NCI-H2107 (cell line): ENCODE measurements at regions not wholly inside any gene's neighbourhood (a gene's known extent, or its start where the extent isn't known, plus 50 kb on each side); places are given as distances from the start of the nearest gene placed in this dataset.
"Not testable (repeated sequence)": the region's sequence is repeated elsewhere in the genome, so short reads cannot be mapped to it uniquely, and the experiment has no call there.

ENCODE experiments used
- DNase-seq: peaks from one replicate; lab custom pipeline; 2025; lab: John Stamatoyannopoulos, UW

GRCh38 chrX:120753413-120754251 is 122.0 kb downstream of the CT47B1 start:
- no peak for DNase-seq

- DNase-seq: no peak
Observed at GRCh38 chrX:120752431-120753082, 122.7 kb upstream of the C1GALT1C1 start.

GRCh38 chrX:120751683-120752082 is 121.8 kb upstream of the C1GALT1C1 start:
- no peak for DNase-seq

- no peak for DNase-seq
Observed at GRCh38 chrX:120750381-120750780, 120.5 kb upstream of the C1GALT1C1 start.

- DNase-seq: no peak
Observed at GRCh38 chrX:120749141-120749846, 119.4 kb upstream of the C1GALT1C1 start.

GRCh38 chrX:120746153-120746552 is 116.3 kb upstream of the C1GALT1C1 start:
- no peak for DNase-seq

GRCh38 chrX:120742946-120743665 is 113.3 kb upstream of the C1GALT1C1 start:
- DNase-seq: no peak

- DNase-seq: no peak
Observed at GRCh38 chrX:120741452-120741851, 111.6 kb upstream of the C1GALT1C1 start.

- no peak for DNase-seq
Observed at GRCh38 chrX:120740072-120740471, 110.2 kb upstream of the C1GALT1C1 start.

GRCh38 chrX:120739300-120739699 is 109.4 kb upstream of the C1GALT1C1 start:
- no peak for DNase-seq

GRCh38 chrX:120736989-120737388 is 107.1 kb upstream of the C1GALT1C1 start:
- DNase-seq: no peak

GRCh38 chrX:120735966-120736365 is 106.1 kb upstream of the C1GALT1C1 start:
- DNase-seq: no peak

GRCh38 chrX:120732879-120733278 is 103.0 kb upstream of the C1GALT1C1 start:
- DNase-seq: no peak

GRCh38 chrX:120732461-120732860 is 102.6 kb upstream of the C1GALT1C1 start:
- no peak for DNase-seq

- no peak for DNase-seq
Observed at GRCh38 chrX:120731386-120731785, 101.5 kb upstream of the C1GALT1C1 start.

- not testable (repeated sequence) for DNase-seq
Observed at GRCh38 chrX:120729506-120730255, 99.8 kb upstream of the C1GALT1C1 start.

GRCh38 chrX:120727911-120728310 is 98.1 kb upstream of the C1GALT1C1 start:
- DNase-seq: no peak

- DNase-seq: no peak
Observed at GRCh38 chrX:120727452-120727851, 97.6 kb upstream of the C1GALT1C1 start.

- DNase-seq: no peak
Observed at GRCh38 chrX:120726294-120726693, 96.4 kb upstream of the C1GALT1C1 start.

- no peak for DNase-seq
Observed at GRCh38 chrX:120725874-120726273, 96.0 kb upstream of the C1GALT1C1 start.

GRCh38 chrX:120719622-120720021 is 89.8 kb upstream of the C1GALT1C1 start:
- no peak for DNase-seq
